ENCODE measurements at regions not wholly inside any gene's neighbourhood (a gene's known extent, or its start where the extent isn't known, plus 50 kb on each side); places are given as distances from the start of the nearest gene placed in this dataset.
"Not testable (repeated sequence)": the region's sequence is repeated elsewhere in the genome, so short reads cannot be mapped to it uniquely, and the experiment has no call there.

GRCh38 chr21:39000496-39000895 is 182.8 kb downstream of the PSMG1 start:
- Histone ChIP-seq H3K27me3 (ENCODE audit: low read length) (no peaks in the 10 kb centered on the region), H3K4me3 (ENCODE audit: low read length) (no peak overlapping the region), H3K4me1 (ENCODE audit: insufficient read depth, low read length) (peaks cover 15% of the 10 kb centered on the region), H3K79me2 (ENCODE audit: low read length) (no peaks in the 10 kb centered on the region), H3K9me3 (ENCODE audit: low read length) (no peaks in the 10 kb centered on the region), H3K9ac (ENCODE audit: low read length) (no peak overlapping the region), H3F3A (ENCODE audit: low read length, unreplicated experiment) (no peaks in the 10 kb centered on the region), H4K20me1 (ENCODE audit: low read length) (no peaks in the 10 kb centered on the region), H3K9me2 (replicated peaks; ENCODE audit: low read length) (no peaks in the 10 kb centered on the region), H3K36me3 (ENCODE audit: low read depth, low read length) (no peaks in the 10 kb centered on the region), H3K4me2 (ENCODE audit: low read length) (peak overlapping the region; percentile 26; the same call in 1 of the 2 replicates), H3K27ac (ENCODE audit: low read length) (0 out of 2 replicates have a peak overlapping the region, but pooled peaks have one; percentile 28), H2AFZ (ENCODE audit: low read length) (no peak overlapping the region)
- DNase-seq (peak; percentile 85), ATAC-seq (peak; percentile 87)
- no TSS peak for BruUV-seq (replicated peaks)
- CTCF ChIA-PET: no interaction called here
- POLR2A ChIA-PET (ENCODE audit: unreplicated experiment): no interaction called here
- TF ChIP-seq, protein P1, sequence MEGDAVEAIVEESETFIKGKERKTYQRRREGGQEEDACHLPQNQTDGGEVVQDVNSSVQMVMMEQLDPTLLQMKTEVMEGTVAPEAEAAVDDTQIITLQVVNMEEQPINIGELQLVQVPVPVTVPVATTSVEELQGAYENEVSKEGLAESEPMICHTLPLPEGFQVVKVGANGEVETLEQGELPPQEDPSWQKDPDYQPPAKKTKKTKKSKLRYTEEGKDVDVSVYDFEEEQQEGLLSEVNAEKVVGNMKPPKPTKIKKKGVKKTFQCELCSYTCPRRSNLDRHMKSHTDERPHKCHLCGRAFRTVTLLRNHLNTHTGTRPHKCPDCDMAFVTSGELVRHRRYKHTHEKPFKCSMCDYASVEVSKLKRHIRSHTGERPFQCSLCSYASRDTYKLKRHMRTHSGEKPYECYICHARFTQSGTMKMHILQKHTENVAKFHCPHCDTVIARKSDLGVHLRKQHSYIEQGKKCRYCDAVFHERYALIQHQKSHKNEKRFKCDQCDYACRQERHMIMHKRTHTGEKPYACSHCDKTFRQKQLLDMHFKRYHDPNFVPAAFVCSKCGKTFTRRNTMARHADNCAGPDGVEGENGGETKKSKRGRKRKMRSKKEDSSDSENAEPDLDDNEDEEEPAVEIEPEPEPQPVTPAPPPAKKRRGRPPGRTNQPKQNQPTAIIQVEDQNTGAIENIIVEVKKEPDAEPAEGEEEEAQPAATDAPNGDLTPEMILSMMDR (conservative IDR thresholded peaks at IDR 0.05; ENCODE audit: low read depth, low read length): no peak
- TF ChIP-seq EZH2phosphoT487 (IDR thresholded peaks at IDR 0.05; ENCODE audit: borderline replicate concordance, low read length) (no peak), EZH2 (IDR thresholded peaks at IDR 0.05; ENCODE audit: low read length, unreplicated experiment) (no peak)
- intact Hi-C loops (cut with micrococcal nuclease): no loop called here

DNA sequence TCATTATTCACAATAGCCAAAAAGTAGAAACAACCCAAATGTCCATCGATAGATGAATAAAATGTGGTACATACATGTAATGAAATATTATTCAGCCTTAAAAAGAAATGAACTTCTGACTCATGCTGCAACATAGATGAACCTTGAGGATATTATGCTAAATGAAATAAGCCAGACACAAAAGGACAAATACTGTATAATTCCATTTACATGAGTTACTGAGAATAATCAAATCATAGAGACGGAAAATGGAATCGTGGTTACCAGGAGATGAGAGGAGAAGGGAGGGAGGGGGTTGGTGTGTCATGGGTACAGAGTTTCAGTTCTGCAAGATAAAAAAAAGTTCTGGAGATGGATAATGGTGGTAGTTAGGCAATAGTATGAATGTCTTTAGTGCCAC is 184.1 kb downstream of the PSMG1 start:
- Histone ChIP-seq H3K9me3 (ENCODE audit: low read length) (no peaks in the 10 kb centered on the region), H3K4me3 (ENCODE audit: low read length) (no peak overlapping the region), H2AFZ (ENCODE audit: low read length) (no peak overlapping the region), H4K20me1 (ENCODE audit: low read length) (no peaks in the 10 kb centered on the region), H3K4me2 (ENCODE audit: low read length) (no peak overlapping the region), H3K9me2 (replicated peaks; ENCODE audit: low read length) (no peaks in the 10 kb centered on the region), H3K27ac (ENCODE audit: low read length) (no peak overlapping the region), H3K79me2 (ENCODE audit: low read length) (no peaks in the 10 kb centered on the region), H3K36me3 (ENCODE audit: low read depth, low read length) (no peaks in the 10 kb centered on the region), H3F3A (ENCODE audit: low read length, unreplicated experiment) (no peaks in the 10 kb centered on the region), H3K4me1 (ENCODE audit: insufficient read depth, low read length) (peaks cover 16% of the 10 kb centered on the region), H3K9ac (ENCODE audit: low read length) (no peak overlapping the region), H3K27me3 (ENCODE audit: low read length) (no peaks in the 10 kb centered on the region)
- intact Hi-C loops (cut with micrococcal nuclease): no loop called here
- no peak for DNase-seq
- ChIA-PET POLR2A (ENCODE audit: unreplicated experiment) (no interaction called here), CTCF (no interaction called here)
- TF ChIP-seq, protein P1 (conservative IDR thresholded peaks at IDR 0.05; ENCODE audit: low read depth, low read length): no peak
- TF ChIP-seq EZH2phosphoT487 (IDR thresholded peaks at IDR 0.05; ENCODE audit: borderline replicate concordance, low read length) (no peak), EZH2 (IDR thresholded peaks at IDR 0.05; ENCODE audit: low read length, unreplicated experiment) (no peak)
- ATAC-seq: no peak
- BruUV-seq (replicated peaks): no TSS peak

GRCh38 chr21:38998281-38998680 is 185.0 kb downstream of the PSMG1 start:
- H3K27me3 ChIP-seq (ENCODE audit: low read length); POLR2A ChIA-PET (ENCODE audit: unreplicated experiment); H3K9me2 ChIP-seq (replicated peaks; ENCODE audit: low read length); H3K9me3 ChIP-seq (ENCODE audit: low read length); H2AFZ ChIP-seq (ENCODE audit: low read length); intact Hi-C loops (cut with micrococcal nuclease); CTCF ChIA-PET; ATAC-seq; H3K4me2 ChIP-seq (ENCODE audit: low read length); H3K4me3 ChIP-seq (ENCODE audit: low read length); H3K27ac ChIP-seq (ENCODE audit: low read length); H3F3A ChIP-seq (ENCODE audit: low read length, unreplicated experiment); H3K9ac ChIP-seq (ENCODE audit: low read length); H4K20me1 ChIP-seq (ENCODE audit: low read length); DNase-seq; BruUV-seq (replicated peaks); H3K36me3 ChIP-seq (ENCODE audit: low read depth, low read length); H3K79me2 ChIP-seq (ENCODE audit: low read length): not testable (repeated sequence)
- H3K4me1 ChIP-seq (ENCODE audit: insufficient read depth, low read length): peaks cover 24% of the 10 kb centered on the region

DNA sequence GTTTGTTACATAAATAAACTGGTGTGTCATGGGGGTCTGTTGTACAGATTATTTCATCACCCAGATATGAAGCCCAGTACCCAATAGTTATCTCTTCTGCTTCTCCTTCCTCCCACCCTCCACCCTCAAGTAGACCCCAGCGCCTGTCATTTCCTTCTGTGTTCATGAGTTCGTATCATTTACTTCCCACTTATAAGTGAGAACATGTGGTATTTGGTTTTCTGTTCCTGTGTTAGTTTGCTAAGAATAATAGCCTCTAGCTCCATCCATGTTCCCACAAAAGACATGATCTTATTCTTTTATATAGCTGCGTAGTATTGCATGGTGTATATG is 185.4 kb downstream of the PSMG1 start:
- H3K27ac ChIP-seq (ENCODE audit: low read length); intact Hi-C loops (cut with micrococcal nuclease); BruUV-seq (replicated peaks); H3K9me3 ChIP-seq (ENCODE audit: low read length); H3F3A ChIP-seq (ENCODE audit: low read length, unreplicated experiment); H3K9me2 ChIP-seq (replicated peaks; ENCODE audit: low read length); H3K79me2 ChIP-seq (ENCODE audit: low read length); H3K4me2 ChIP-seq (ENCODE audit: low read length); H3K4me3 ChIP-seq (ENCODE audit: low read length); CTCF ChIA-PET; H3K27me3 ChIP-seq (ENCODE audit: low read length); H3K9ac ChIP-seq (ENCODE audit: low read length); ATAC-seq; H2AFZ ChIP-seq (ENCODE audit: low read length); H3K36me3 ChIP-seq (ENCODE audit: low read depth, low read length); H4K20me1 ChIP-seq (ENCODE audit: low read length); DNase-seq; POLR2A ChIA-PET (ENCODE audit: unreplicated experiment): not testable (repeated sequence)
- peaks cover 29% of the 10 kb centered on the region for H3K4me1 ChIP-seq (ENCODE audit: insufficient read depth, low read length)
